Omental fat pad (tissue), 3 donors: ENCODE measurements at regions not wholly inside any gene's neighbourhood (a gene's known extent, or its start where the extent isn't known, plus 50 kb on each side); places are given as distances from the start of the nearest gene placed in this dataset.

ENCODE experiments used
- ATAC-seq: fragments of 150-250 bp; one replicate; pipeline ENCODE4 v1.9.1; 2016; ENCODE audit warnings: mild to moderate bottlenecking, moderate library complexity; ENCODE audit not compliant: low FRiP score
- DNase-seq: peaks from one replicate; pipeline ENCODE4 v3.0.0-alpha.2; 2019; ENCODE audit warnings: low spot score
- TF ChIP-seq, protein P1 (sequence below), 3 donors: fragments of 450-650 bp; IDR thresholded peaks; one replicate each; pipeline ENCODE4 v1.5.1; 2016 to 2017; ENCODE audit warnings: antibody characterized with exemption in 3 of 3, mild to moderate bottlenecking in 3 of 3, moderate library complexity in 2 of 3

DNA sequence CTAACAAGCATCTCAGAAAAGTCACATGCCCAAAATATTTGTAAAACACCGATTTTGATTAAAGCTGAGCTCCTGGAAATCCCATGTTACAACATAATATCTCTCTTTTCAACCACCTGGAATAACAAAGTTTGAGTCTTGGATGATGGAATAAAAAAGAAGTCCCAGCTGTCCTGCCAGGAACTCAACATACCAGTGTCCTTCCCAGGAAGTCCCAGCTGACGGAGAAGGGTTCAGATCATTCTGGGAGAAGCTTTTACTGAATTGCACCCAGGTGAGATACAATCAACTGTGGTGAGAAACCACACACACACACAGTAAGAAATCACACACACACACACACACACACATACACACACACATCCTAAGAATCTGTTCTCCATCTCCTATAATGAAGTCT, 413.1 kb upstream of the PKDCC start:
- TF ChIP-seq, protein P1, sequence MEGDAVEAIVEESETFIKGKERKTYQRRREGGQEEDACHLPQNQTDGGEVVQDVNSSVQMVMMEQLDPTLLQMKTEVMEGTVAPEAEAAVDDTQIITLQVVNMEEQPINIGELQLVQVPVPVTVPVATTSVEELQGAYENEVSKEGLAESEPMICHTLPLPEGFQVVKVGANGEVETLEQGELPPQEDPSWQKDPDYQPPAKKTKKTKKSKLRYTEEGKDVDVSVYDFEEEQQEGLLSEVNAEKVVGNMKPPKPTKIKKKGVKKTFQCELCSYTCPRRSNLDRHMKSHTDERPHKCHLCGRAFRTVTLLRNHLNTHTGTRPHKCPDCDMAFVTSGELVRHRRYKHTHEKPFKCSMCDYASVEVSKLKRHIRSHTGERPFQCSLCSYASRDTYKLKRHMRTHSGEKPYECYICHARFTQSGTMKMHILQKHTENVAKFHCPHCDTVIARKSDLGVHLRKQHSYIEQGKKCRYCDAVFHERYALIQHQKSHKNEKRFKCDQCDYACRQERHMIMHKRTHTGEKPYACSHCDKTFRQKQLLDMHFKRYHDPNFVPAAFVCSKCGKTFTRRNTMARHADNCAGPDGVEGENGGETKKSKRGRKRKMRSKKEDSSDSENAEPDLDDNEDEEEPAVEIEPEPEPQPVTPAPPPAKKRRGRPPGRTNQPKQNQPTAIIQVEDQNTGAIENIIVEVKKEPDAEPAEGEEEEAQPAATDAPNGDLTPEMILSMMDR (IDR thresholded peaks at IDR 0.05): no peak
- no peak for ATAC-seq
- DNase-seq: no peak

DNA sequence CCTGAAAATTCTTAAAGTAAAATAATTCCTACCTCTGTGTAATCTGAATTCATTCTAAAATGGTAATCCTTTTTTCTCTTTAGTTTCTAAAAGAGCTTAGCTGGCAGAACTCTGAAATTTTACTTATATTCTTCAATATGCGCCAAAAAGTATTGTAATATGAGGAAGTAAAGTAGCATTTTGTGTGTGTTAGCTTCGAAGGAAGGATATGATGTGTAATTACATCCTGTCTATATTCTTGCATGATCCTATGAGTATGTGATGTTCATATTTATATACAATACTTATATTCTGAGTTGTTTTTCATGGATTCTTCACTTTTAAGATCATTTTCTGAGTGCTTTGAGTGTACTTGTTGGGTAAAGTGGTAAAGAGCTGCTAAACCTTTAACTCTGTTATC, 402.9 kb upstream of the PKDCC start:
- ATAC-seq (no peak), DNase-seq (no peak)
- TF ChIP-seq, protein P1 (IDR thresholded peaks at IDR 0.05): no peak

DNA sequence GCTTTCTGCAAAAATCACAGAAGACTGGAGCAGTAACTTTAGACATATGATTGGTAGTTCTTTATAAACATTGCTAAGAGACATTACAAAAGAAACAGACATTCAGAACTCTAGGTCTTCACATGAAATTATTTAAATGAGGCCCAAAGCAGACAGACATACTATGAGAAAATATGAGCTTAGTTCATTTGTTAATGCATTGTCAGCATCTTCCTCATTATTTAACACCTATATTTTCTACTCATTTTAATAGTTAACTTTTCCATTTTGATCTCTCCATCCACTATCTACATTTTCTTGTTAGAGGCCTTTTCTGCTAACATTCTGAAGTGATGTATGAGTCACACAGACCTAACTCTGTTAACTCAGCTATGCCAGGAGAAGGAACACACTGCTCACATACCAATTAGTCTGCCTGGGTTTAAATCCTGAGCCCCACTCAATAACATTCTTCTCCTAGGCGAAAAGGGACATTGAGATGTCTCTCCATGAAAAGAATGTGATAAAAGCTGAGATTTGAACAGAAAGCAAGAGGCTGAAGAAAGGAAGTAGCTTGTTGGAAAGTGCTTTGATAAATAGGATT, 400.3 kb upstream of the PKDCC start:
- DNase-seq (no peak), ATAC-seq (no peak)
- TF ChIP-seq, protein P1 (IDR thresholded peaks at IDR 0.05): no peak

DNA sequence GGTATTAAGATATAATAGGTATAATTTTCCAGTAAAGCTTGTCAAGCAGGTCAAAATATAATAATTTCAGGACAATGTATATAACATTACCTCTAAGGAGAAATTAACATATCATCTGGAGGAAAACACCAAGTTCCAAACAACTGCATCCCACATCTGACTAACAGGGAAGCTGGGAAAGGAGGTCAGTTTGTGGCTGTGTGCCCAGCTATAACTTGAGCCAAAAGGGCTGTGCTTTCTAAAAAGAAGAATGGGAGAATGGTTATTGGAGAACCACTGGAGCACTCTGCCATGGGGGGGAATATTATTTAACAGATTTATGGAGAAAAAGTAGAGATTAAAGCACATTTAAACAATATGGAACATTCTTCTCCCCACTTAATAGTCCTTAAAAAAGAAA, 390.6 kb upstream of the PKDCC start:
- ATAC-seq: no peak
- no peak for DNase-seq
- TF ChIP-seq, protein P1 (IDR thresholded peaks at IDR 0.05): no peak

DNA sequence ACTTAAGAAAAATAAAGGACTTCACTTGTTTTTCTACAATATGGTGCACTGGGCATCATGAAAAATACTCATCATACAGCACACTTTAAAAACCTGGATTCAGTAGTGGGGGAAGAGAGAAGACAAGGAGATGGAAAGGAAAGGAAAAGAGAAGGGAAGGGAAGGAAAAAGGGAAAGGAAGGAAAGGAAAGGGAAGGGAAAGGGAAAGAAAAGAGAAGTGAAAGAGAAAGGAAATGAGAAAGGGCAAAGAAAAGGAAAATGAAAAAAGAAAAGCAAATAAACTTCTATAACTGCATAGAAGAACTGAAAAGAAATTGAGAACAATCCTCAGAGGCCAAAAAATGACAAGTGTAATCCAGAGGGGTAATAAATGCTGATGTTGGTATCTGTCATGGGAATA, 388.1 kb upstream of the PKDCC start:
- DNase-seq: no peak
- TF ChIP-seq, protein P1 (IDR thresholded peaks at IDR 0.05): no peak
- ATAC-seq: no peak

DNA sequence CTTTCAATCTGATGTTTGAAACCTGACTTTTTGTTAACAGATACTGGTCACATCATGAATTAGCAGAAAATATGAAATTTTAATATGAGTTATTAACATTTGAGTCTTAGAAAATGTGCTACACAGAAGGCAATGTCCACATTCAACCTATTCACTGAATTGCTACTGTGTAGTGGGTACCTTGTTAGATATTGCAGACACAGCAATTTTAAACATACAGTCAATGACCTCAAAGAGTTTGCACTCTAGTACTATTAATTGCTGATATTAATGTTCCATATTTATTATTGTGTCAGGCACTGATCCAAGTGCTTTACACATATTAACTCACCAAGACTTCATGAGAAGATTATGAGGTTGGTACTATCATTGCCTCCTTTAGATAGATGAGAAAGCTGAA, 385.4 kb upstream of the PKDCC start:
- ATAC-seq: no peak
- no peak for DNase-seq
- TF ChIP-seq, protein P1 (IDR thresholded peaks at IDR 0.05): no peak

DNA sequence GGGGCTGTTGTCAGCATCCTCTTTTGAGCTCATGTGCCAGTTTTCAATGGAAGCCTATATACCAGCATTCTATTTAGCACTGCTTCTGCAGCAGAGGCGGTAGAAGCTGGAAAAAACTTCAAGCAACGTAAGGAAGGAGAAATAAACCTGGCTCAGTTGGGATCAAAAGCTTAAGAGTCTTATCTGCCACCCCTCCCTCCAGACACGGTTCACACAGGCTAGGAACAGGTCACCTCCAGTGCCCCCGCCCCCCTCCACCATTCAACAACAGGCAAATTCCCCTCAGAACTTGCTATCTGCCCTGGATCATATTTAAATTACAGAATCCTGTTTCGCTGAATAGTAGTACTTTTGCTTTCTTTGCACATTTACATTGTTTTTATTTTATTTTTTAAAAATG, 384.8 kb upstream of the PKDCC start:
- TF ChIP-seq, protein P1 (IDR thresholded peaks at IDR 0.05): no peak

More for the DNA sequence above, 384.8 kb upstream of the PKDCC start:
- ATAC-seq: no peak
- DNase-seq: no peak
